K562 (cell line): ENCODE measurements at regions not wholly inside any gene's neighbourhood (a gene's known extent, or its start where the extent isn't known, plus 50 kb on each side); places are given as distances from the start of the nearest gene placed in this dataset.

Experiments
- ATAC-seq: fragments of 200-7000 bp; cut with Tn5 transposase; 3 replicates; pipeline ENCODE4 v1.9.1; 2020; ENCODE audit warnings: moderate library complexity
- BruUV-seq: library from RNA; stranded (reverse); fragments of 400-500 nt; replicated peaks from 2 replicates; lab custom pipeline; 2021; lab: Mats Ljungman, UMichigan
- CTCF ChIA-PET: fragments of 300-600 bp; formaldehyde crosslinking; extraction: SDS; loops from one replicate; lab custom pipeline; 2021; ENCODE audit warnings: low intra/inter-chr PET ratio; lab: Yijun Ruan, JAX
- POLR2A ChIA-PET: fragments of 300-600, 350-650 bp; sonication (Branson Sonifier 250); formaldehyde crosslinking; extraction: SDS; loops from one replicate; lab custom pipeline; 2021; ENCODE audit warnings: antibody characterized with exemption, inconsistent platforms; lab: Yijun Ruan, JAX
- DNase-seq, 4 experiments: peaks; one replicate each; pipeline versions ENCODE4 v3.0.0 to v3.0.0-alpha.2; 2011 to 2018; ENCODE audit warnings: low spot score in 3 of 4, mixed read lengths in 3 of 4; ENCODE audit errors: extremely low read depth in 1 of 4
- FAIRE-seq: peaks from 2 replicates; lab custom pipeline; 2011; peaks lifted over from hg19 to GRCh38; lab: Jason Lieb, UNC
- H2AFZ ChIP-seq: 2 replicates; pipeline ENCODE4 v1.6.0; 2011; ENCODE audit warnings: low read depth, low read length, control low read depth, inconsistent platforms
- H3K27ac ChIP-seq: fragments of 200-600 bp; 3 replicates; pipeline ENCODE4 v1.8.0; 2011; ENCODE audit warnings: low read depth, mild to moderate bottlenecking, control low read depth, inconsistent platforms, low read length, moderate library complexity, mixed read lengths; ENCODE audit errors: extremely low read depth
- H3K27me3 ChIP-seq, 2 experiments: fragments of 300-600 bp in 1 of 2; 2 replicates in 1 of 2; 3 replicates in 1 of 2; pipeline versions ENCODE4 v1.6.0 to v1.8.0; 2011; ENCODE audit warnings: inconsistent platforms in 2 of 2, low read length in 2 of 2, mild to moderate bottlenecking in 1 of 2, mixed read lengths in 1 of 2, moderate library complexity in 1 of 2; ENCODE audit not compliant: control insufficient read depth in 2 of 2, insufficient read depth in 2 of 2
- H3K36me3 ChIP-seq: fragments of 300-600 bp; 3 replicates; pipeline ENCODE4 v1.8.0; 2011; ENCODE audit warnings: mild to moderate bottlenecking, low read length, inconsistent platforms; ENCODE audit not compliant: control insufficient read depth, insufficient read depth
- H3K4me1 ChIP-seq, 2 experiments: fragments of 200-600 bp in 1 of 2; replicated peaks in 1 of 2; 2 replicates in 1 of 2; 3 replicates in 1 of 2; pipeline versions ENCODE4 v1.5.1 to v1.8.0; 2011; ENCODE audit warnings: inconsistent platforms in 2 of 2, low read length in 2 of 2, mild to moderate bottlenecking in 1 of 2, mixed read lengths in 1 of 2, moderate library complexity in 1 of 2; ENCODE audit not compliant: control insufficient read depth in 2 of 2, insufficient read depth in 2 of 2
- H3K4me2 ChIP-seq: 2 replicates; pipeline ENCODE4 v1.6.1; 2011; ENCODE audit warnings: low read length, control low read depth, inconsistent platforms, mixed read lengths; ENCODE audit not compliant: insufficient read depth
- H3K4me3 ChIP-seq: fragments of 200-600 bp; sonication (generic), shearing (Covaris generic); 2 replicates; pipeline ENCODE4 v1.5.1; 2016; ENCODE audit warnings: control low read depth, inconsistent platforms
- H3K79me2 ChIP-seq: fragments of 200-600 bp; 3 replicates; pipeline ENCODE4 v1.8.0; 2011; ENCODE audit warnings: low read length, inconsistent platforms; ENCODE audit not compliant: control insufficient read depth, insufficient read depth
- H3K9ac ChIP-seq, 2 experiments: 2 replicates each; pipeline versions ENCODE4 v1.6.0 to v1.6.1; 2011; ENCODE audit warnings: low read depth in 2 of 2, low read length in 2 of 2, control low read depth in 1 of 2, inconsistent platforms in 1 of 2, mild to moderate bottlenecking in 1 of 2, mixed read lengths in 1 of 2; ENCODE audit not compliant: insufficient read depth in 1 of 2
- H3K9me1 ChIP-seq: one replicate; pipeline ENCODE4 v1.6.0; 2011; ENCODE audit warnings: inconsistent platforms, mild to moderate bottlenecking, low read length, moderate library complexity; ENCODE audit not compliant: control insufficient read depth, insufficient read depth
- H3K9me3 ChIP-seq: replicated peaks from 2 replicates; pipeline ENCODE4 v1.5.1; 2011; ENCODE audit warnings: low read depth, low read length, inconsistent platforms; ENCODE audit not compliant: control insufficient read depth, insufficient read depth
- H4K20me1 ChIP-seq: replicated peaks from 2 replicates; pipeline ENCODE4 v1.6.1; 2011; ENCODE audit warnings: low read length, inconsistent platforms, mixed read lengths; ENCODE audit not compliant: control insufficient read depth, insufficient read depth
- BMI1 ChIP-seq: fragments of 150-350 bp; IDR thresholded peaks from 2 replicates; pipeline ENCODE4 v1.6.1; 2014; ENCODE audit warnings: low read length
- E4F1 ChIP-seq: fragments of 250-450 bp; sonication (Bioruptor Pico); IDR thresholded peaks from 2 replicates; pipeline ENCODE4 v1.5.0; 2021; ENCODE audit warnings: mild to moderate bottlenecking, borderline replicate concordance
- MAFF ChIP-seq: IDR thresholded peaks from 2 replicates; pipeline ENCODE4 v1.6.1; 2012; ENCODE audit warnings: low read length, improper control_type of control experiment
- MBD2 ChIP-seq: sonication (generic); IDR thresholded peaks from 2 replicates; pipeline ENCODE4 v1.6.1; 2016; ENCODE audit warnings: low read depth, borderline replicate concordance
- POLR3A ChIP-seq: IDR thresholded peaks from 2 replicates; pipeline ENCODE4 v1.6.1; 2011; ENCODE audit warnings: borderline replicate concordance, mild to moderate bottlenecking, moderate library complexity; ENCODE audit not compliant: insufficient read length, insufficient read depth; ENCODE audit errors: extremely low read depth
- SIX5 ChIP-seq, 2 experiments: IDR thresholded peaks; 2 replicates each; pipeline ENCODE4 v1.6.1; 2011; ENCODE audit warnings: low read length in 2 of 2, borderline replicate concordance in 1 of 2, low read depth in 1 of 2, mild to moderate bottlenecking in 1 of 2, moderate library complexity in 1 of 2; ENCODE audit not compliant: insufficient read depth in 1 of 2
- SMAD1 ChIP-seq: fragments of 150-350 bp; IDR thresholded peaks from 2 replicates; pipeline ENCODE4 v1.6.1; 2014; ENCODE audit warnings: low read length, low read depth; ENCODE audit not compliant: partially characterized antibody
- TBL1XR1 ChIP-seq, 2 experiments: IDR thresholded peaks; 2 replicates each; pipeline ENCODE4 v1.6.1; 2012; ENCODE audit warnings: improper control_type of control experiment in 2 of 2, low read length in 2 of 2, mild to moderate bottlenecking in 1 of 2
- TCF7 ChIP-seq: sonication (generic); IDR thresholded peaks from 2 replicates; pipeline ENCODE4 v1.6.1; 2016; ENCODE audit warnings: antibody characterized with exemption, borderline replicate concordance
- TFAM ChIP-seq: fragments of 250-450 bp; sonication (Bioruptor Pico); conservative IDR thresholded peaks from 2 replicates; pipeline ENCODE4 v1.5.0; 2021; ENCODE audit warnings: mild to moderate bottlenecking, moderate library complexity
- TFAP4 ChIP-seq: sonication (generic); formaldehyde crosslinking; IDR thresholded peaks from 2 replicates; pipeline ENCODE4 v1.8.0; 2022; ENCODE audit warnings: missing genetic modification reagents, mild to moderate bottlenecking, moderate library complexity, borderline replicate concordance
- TRIM24 ChIP-seq, 2 experiments: fragments of 450-650 bp; IDR thresholded peaks; 2 replicates each; pipeline ENCODE4 v1.6.1; 2016
- ZBTB34 ChIP-seq: fragments of 250-450 bp; sonication (Bioruptor Pico); IDR thresholded peaks from 2 replicates; pipeline ENCODE4 v1.8.0; 2021; ENCODE audit warnings: mild to moderate bottlenecking, moderate library complexity
- ZNF217 ChIP-seq: sonication (generic); formaldehyde crosslinking; IDR thresholded peaks from 2 replicates; pipeline ENCODE4 v1.8.0; 2022; ENCODE audit warnings: mild to moderate bottlenecking, missing genetic modification reagents
- ZNF239 ChIP-seq: fragments of 250-450 bp; sonication (Bioruptor Pico); IDR thresholded peaks from 2 replicates; pipeline ENCODE4 v1.4.0; 2020; ENCODE audit warnings: mild to moderate bottlenecking
- ZNF41 ChIP-seq: fragments of 250-450 bp; sonication (Bioruptor Pico); conservative IDR thresholded peaks from 2 replicates; pipeline ENCODE4 v1.4.0; 2020; ENCODE audit warnings: mild to moderate bottlenecking
- ZSCAN32 ChIP-seq: fragments of 450-650 bp; formaldehyde crosslinking; IDR thresholded peaks from 2 replicates; pipeline ENCODE4 v1.4.0; 2020; ENCODE audit warnings: mild to moderate bottlenecking, moderate library complexity
- WGBS: fragments of 100-300 bp; shearing (Covaris generic); methylation state at CpG from one replicate; pipeline ENCODE4 v1.1.6; 2016; ENCODE audit warnings: low coverage, mixed read lengths; ENCODE audit not compliant: insufficient coverage; ENCODE audit errors: missing lambda C conversion rate; 5-methylcytosine and 5-hydroxymethylcytosine counted together
- in situ Hi-C: fragments of 300-500 bp; cut with MboI; formaldehyde crosslinking; loops from 4 replicates; pipeline ENCODE4 v1.15.0; 2018; ENCODE audit warnings: inconsistent platforms, mixed read lengths
- intact Hi-C: fragments of 100-400 bp; cut with micrococcal nuclease; formaldehyde crosslinking; loops from 2 replicates; pipeline ENCODE4 v1.14.2; 2022

- CTCF ChIA-PET, result no interaction called here
- DNase-seq (no peak), FAIRE-seq (no peak), ATAC-seq (no peak)
- Histone ChIP-seq H3K9ac (no peak overlapping the region), H3K79me2 (no peaks in the 10 kb centered on the region), H3K27me3 (peaks cover 3 to 6% of the 10 kb centered on the region in 2 experiments; a peak in 2 of 5 replicates), H2AFZ (no peak overlapping the region), H3K27ac (no peak overlapping the region), H3K36me3 (no peaks in the 10 kb centered on the region), H3K4me3 (no peak overlapping the region), H3K4me1 (no peaks in the 10 kb centered on the region), H3K9me3 (no peaks in the 10 kb centered on the region), H4K20me1 (no peaks in the 10 kb centered on the region), H3K9me1 (no peaks in the 10 kb centered on the region), H3K4me2 (no peak overlapping the region)
- TF ChIP-seq BMI1 (no peak), POLR3A (no peak), ZBTB34 (CRISPR knock-in tag) (no peak), TFAM (CRISPR knock-in tag) (no peak), TFAP4 (CRISPR knock-in tag) (no peak), ZSCAN32 (CRISPR knock-in tag) (no peak), SMAD1 (no peak), ZNF217 (CRISPR knock-in tag) (no peak), TBL1XR1 (IDR thresholded peaks at IDR 0.05; ENCODE audit: low read length in 2 of 2) (no peak), SIX5 (IDR thresholded peaks at IDR 0.05; ENCODE audit: borderline replicate concordance in 1 of 2, insufficient read depth in 1 of 2, low read depth in 1 of 2, low read length in 2 of 2) (no peak), E4F1 (no peak), TCF7 (no peak), TRIM24 (IDR thresholded peaks at IDR 0.05) (no peak), ZNF41 (CRISPR knock-in tag) (no peak), MAFF (no peak), MBD2 (no peak), ZNF239 (CRISPR knock-in tag) (no peak)
- POLR2A ChIA-PET, result interaction anchor here (0.6 kb wide), 1 partner anchor 15 kb away, joined by 3 read pairs; no protein-coding TSS in a partner anchor
- no TSS peak for BruUV-seq
- in situ Hi-C loops (no loop called here), intact Hi-C loops (no loop called here)
- 2% methylated on average over 6 of the region's 6 CpGs for WGBS
Observed at GRCh38 chr20:39100691-39101090, 138.5 kb downstream of the DHX35 start.
